ENCODE measurements at regions not wholly inside any gene's neighbourhood (a gene's known extent, or its start where the extent isn't known, plus 50 kb on each side); places are given as distances from the start of the nearest gene placed in this dataset.
"Not testable (repeated sequence)": the region's sequence is repeated elsewhere in the genome, so short reads cannot be mapped to it uniquely, and the experiment has no call there.

DNA sequence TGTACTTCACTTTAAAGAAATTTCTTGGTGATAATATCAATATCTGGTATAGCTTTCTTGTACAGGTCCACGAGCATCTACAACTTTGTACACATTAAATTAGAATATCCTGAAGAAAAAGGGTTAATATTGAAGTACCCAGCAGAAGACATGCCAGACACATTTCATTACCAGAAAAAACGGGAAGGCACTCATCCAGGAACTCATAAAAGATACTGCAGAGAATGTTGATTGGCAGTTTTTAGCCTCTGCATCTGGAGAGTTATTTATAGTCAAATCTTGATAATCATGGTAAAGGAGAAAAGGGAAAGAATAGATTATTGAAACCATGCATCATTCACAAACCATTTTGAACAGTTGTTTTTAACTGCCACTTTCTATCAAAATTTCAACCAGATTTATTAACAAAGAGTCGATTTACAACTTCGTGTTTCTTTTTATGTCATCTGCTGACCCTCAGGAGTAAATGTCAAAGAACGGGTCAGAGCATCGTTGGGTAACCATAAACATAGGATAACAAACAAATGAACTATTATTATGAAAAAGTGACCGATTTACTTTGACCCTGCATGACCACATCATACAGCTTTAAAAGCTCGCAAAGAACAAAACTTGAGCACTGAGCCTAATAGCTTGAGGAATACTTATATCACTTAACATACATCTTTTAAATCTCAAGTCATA lies 229.2 kb upstream of the SGK1 start:
- Mint-ChIP-seq H3K27ac (no peak overlapping the region), H3K9me3 (no peaks in the 10 kb centered on the region), H3K36me3 (ENCODE audit: low read depth) (no peaks in the 10 kb centered on the region), H3K4me1 (no peaks in the 10 kb centered on the region), H3K4me3 (no peak overlapping the region), H3K27me3 (no peaks in the 10 kb centered on the region)
- TF ChIP-seq, protein P1, sequence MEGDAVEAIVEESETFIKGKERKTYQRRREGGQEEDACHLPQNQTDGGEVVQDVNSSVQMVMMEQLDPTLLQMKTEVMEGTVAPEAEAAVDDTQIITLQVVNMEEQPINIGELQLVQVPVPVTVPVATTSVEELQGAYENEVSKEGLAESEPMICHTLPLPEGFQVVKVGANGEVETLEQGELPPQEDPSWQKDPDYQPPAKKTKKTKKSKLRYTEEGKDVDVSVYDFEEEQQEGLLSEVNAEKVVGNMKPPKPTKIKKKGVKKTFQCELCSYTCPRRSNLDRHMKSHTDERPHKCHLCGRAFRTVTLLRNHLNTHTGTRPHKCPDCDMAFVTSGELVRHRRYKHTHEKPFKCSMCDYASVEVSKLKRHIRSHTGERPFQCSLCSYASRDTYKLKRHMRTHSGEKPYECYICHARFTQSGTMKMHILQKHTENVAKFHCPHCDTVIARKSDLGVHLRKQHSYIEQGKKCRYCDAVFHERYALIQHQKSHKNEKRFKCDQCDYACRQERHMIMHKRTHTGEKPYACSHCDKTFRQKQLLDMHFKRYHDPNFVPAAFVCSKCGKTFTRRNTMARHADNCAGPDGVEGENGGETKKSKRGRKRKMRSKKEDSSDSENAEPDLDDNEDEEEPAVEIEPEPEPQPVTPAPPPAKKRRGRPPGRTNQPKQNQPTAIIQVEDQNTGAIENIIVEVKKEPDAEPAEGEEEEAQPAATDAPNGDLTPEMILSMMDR (IDR thresholded peaks at IDR 0.05) = no peak
- ChIA-PET CTCF (no interaction called here), POLR2A (no interaction called here)
- ATAC-seq (ENCODE audit: low read depth) (no peak), DNase-seq (no peak)
- intact Hi-C loops (cut with micrococcal nuclease) = no loop called here

DNA sequence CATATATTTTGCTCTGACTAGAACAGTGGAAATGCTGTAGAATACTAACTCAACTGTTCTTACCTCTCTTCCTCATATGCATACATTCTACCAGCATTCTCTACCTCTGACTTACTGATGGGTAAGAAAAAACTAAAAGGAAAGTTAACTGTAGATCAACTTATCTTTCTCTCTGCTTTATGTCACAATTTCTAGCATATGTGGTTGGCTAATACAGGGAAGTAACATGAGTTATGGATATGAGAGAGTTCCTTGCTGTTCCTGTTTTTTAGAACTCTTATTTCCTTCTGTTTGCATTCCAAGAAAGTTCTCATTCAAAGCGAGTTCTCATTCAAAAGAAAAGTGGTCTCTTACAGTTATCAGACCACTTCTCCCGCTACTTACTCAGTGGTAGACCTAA lies 226.8 kb upstream of the SGK1 start:
- Mint-ChIP-seq H3K27me3 (no peaks in the 10 kb centered on the region), H3K4me3 (no peak overlapping the region), H3K4me1 (no peaks in the 10 kb centered on the region), H3K9me3 (no peaks in the 10 kb centered on the region), H3K27ac (no peak overlapping the region), H3K36me3 (ENCODE audit: low read depth) (no peaks in the 10 kb centered on the region)
- no peak for DNase-seq
- no peak for ATAC-seq (ENCODE audit: low read depth)
- CTCF ChIA-PET = no interaction called here
- intact Hi-C loops (cut with micrococcal nuclease) = no loop called here
- POLR2A ChIA-PET = no interaction called here
- TF ChIP-seq, protein P1 (IDR thresholded peaks at IDR 0.05) = no peak

DNA sequence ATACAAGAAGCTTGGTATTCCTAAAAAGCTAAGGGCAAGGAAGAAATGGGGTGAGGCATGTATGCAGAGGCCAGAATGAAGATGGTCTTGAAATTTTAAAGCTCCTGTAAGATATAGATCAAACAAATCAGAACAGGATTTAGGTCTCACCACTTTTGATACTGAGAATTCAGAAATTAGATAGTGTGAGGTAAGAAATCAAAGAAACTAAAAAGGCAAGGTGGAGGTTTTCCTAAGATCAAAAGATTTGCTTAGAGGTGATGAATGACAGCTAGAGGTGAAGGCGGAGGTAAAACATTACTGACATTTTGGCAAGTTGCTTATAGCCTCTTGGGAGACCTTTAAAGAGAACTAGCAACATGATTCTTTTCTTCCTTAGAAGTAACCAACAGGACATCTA lies 225.2 kb upstream of the SGK1 start:
- H3K4me1 Mint-ChIP-seq = no peaks in the 10 kb centered on the region
- H3K27ac Mint-ChIP-seq = no peak overlapping the region
- DNase-seq = no peak
- H3K27me3 Mint-ChIP-seq = peaks cover 3% of the 10 kb centered on the region
- no peaks in the 10 kb centered on the region for H3K36me3 Mint-ChIP-seq (ENCODE audit: low read depth)
- ChIA-PET CTCF (no interaction called here), POLR2A (no interaction called here)
- no peaks in the 10 kb centered on the region for H3K9me3 Mint-ChIP-seq
- intact Hi-C loops (cut with micrococcal nuclease) = no loop called here
- no peak overlapping the region for H3K4me3 Mint-ChIP-seq
- no peak for ATAC-seq (ENCODE audit: low read depth)
- TF ChIP-seq, protein P1 (IDR thresholded peaks at IDR 0.05) = no peak

- peaks cover 3% of the 10 kb centered on the region for H3K27me3 Mint-ChIP-seq
- CTCF ChIA-PET = no interaction called here
- no peaks in the 10 kb centered on the region for H3K36me3 Mint-ChIP-seq (ENCODE audit: low read depth)
These were observed 223.1 kb upstream of the SGK1 start for GRCh38 chr6:134541001-134541400.

GRCh38 chr6:134539865-134540323 lies 222.0 kb upstream of the SGK1 start:
- ATAC-seq (ENCODE audit: low read depth) (no peak), DNase-seq (no peak)
- ChIA-PET POLR2A (no interaction called here), CTCF (no interaction called here)
- Mint-ChIP-seq H3K9me3 (no peaks in the 10 kb centered on the region), H3K36me3 (ENCODE audit: low read depth) (no peaks in the 10 kb centered on the region), H3K4me1 (no peaks in the 10 kb centered on the region), H3K4me3 (no peak overlapping the region), H3K27ac (no peak overlapping the region), H3K27me3 (peaks cover 3% of the 10 kb centered on the region)
- TF ChIP-seq, protein P1 (IDR thresholded peaks at IDR 0.05) = no peak
- intact Hi-C loops (cut with micrococcal nuclease) = no loop called here

More at GRCh38 chr6:134541001-134541400, 223.1 kb upstream of the SGK1 start:
- POLR2A ChIA-PET = no interaction called here
- TF ChIP-seq, protein P1 (IDR thresholded peaks at IDR 0.05) = no peak
- intact Hi-C loops (cut with micrococcal nuclease) = no loop called here
- no peaks in the 10 kb centered on the region for H3K9me3 Mint-ChIP-seq
- DNase-seq (no peak), ATAC-seq (ENCODE audit: low read depth) (no peak)
- no peak overlapping the region for H3K27ac Mint-ChIP-seq
- no peaks in the 10 kb centered on the region for H3K4me1 Mint-ChIP-seq
- H3K4me3 Mint-ChIP-seq = no peak overlapping the region

GRCh38 chr6:134537765-134538164 lies 219.9 kb upstream of the SGK1 start:
- H3K4me3 Mint-ChIP-seq; H3K4me1 Mint-ChIP-seq; H3K27me3 Mint-ChIP-seq; POLR2A ChIA-PET; DNase-seq; H3K9me3 Mint-ChIP-seq; H3K27ac Mint-ChIP-seq; intact Hi-C loops (cut with micrococcal nuclease); ATAC-seq (ENCODE audit: low read depth); CTCF ChIA-PET; H3K36me3 Mint-ChIP-seq (ENCODE audit: low read depth): not testable (repeated sequence)
